C4-2B (cell line): ENCODE measurements at regions not wholly inside any gene's neighbourhood (a gene's known extent, or its start where the extent isn't known, plus 50 kb on each side); places are given as distances from the start of the nearest gene placed in this dataset.

Experiments used
- CTCF ChIP-seq: fragments of 450-650 bp; conservative IDR thresholded peaks from 2 replicates; pipeline ENCODE4 v1.5.1; 2017; ENCODE audit warnings: mild to moderate bottlenecking
- ZFX ChIP-seq: fragments of 450-650 bp; IDR thresholded peaks from 2 replicates; pipeline ENCODE4 v1.6.1; 2017

- TF ChIP-seq CTCF (no peak), ZFX (no peak)
These were observed 1804.0 kb downstream of the MAT2B start for GRCh38 chr5:165309446-165309845.
